Activated CD4-positive, alpha-beta T cell treated with anti-CD3 and anti-CD28 coated beads, Interleukin-2, amount 50 U/mL, for 24 hours (primary cell): ENCODE measurements at regions not wholly inside any gene's neighbourhood (a gene's known extent, or its start where the extent isn't known, plus 50 kb on each side); places are given as distances from the start of the nearest gene placed in this dataset.

Experiments
- DNase-seq, 2 donors: peaks; one replicate each; pipeline ENCODE4 v3.0.0-alpha.2; 2020; ENCODE audit warnings: low read depth in 1 of 2, low spot score in 1 of 2

DNA sequence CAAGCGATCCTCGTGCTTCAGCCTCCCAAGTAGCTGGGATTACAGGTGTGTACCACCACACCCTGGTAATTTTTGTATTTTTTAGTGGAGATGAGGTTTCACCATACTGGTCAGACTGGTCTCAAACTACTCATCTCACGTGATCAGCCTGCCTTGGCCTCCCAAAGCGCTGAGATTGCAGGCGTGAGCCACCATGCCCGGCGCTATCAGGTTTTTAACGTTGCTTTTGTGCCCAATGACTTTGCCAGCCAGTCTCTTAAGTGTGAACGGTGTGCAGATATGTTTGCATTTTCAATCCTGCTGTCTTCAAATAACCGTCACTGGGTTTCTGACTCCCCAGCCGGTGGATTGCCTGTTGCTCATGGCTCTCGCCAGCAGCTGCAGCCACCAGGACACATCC is 201.8 kb upstream of the PPP2R2D start:
- DNase-seq = no peak

DNA sequence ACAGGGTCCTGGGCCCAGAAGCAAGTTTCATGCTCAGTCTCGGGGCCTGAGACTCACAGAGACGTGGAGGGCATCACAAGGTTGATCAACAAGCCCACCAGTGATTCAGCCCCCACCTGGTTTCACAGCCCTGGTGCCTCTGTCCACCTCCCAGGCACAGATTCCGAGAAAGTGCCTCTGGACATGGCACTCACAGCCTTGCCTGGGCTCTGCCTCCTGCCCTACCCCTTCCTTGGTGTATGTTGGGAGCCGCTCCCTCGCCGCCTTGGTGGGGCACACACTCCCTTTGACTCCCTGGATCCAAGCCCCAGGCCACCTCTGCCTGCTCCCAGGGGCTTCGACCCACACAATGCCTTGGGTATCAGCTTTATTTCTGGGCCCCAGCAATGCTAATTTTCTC is 200.8 kb upstream of the PPP2R2D start:
- no peak for DNase-seq

DNA sequence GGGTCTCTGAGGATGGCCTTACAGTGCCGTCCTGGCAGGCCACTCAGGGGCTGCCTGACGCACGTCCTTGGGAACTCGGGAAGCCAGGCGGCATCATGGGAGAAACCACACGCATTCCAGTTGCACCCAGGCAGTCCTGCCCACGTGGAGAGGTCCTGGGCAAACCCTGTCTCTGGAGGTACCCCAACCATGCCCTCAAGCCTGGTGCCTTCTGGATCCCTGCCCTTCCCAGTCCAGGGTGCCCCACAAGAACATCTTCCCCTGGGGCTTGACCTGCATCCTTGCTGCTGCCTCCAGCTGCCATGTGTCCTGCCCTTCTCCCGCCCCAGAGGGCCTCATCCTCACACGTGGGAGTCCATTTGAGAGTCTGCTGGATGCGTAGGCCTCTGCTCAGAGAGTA is 200.3 kb upstream of the PPP2R2D start:
- DNase-seq = no peak

DNA sequence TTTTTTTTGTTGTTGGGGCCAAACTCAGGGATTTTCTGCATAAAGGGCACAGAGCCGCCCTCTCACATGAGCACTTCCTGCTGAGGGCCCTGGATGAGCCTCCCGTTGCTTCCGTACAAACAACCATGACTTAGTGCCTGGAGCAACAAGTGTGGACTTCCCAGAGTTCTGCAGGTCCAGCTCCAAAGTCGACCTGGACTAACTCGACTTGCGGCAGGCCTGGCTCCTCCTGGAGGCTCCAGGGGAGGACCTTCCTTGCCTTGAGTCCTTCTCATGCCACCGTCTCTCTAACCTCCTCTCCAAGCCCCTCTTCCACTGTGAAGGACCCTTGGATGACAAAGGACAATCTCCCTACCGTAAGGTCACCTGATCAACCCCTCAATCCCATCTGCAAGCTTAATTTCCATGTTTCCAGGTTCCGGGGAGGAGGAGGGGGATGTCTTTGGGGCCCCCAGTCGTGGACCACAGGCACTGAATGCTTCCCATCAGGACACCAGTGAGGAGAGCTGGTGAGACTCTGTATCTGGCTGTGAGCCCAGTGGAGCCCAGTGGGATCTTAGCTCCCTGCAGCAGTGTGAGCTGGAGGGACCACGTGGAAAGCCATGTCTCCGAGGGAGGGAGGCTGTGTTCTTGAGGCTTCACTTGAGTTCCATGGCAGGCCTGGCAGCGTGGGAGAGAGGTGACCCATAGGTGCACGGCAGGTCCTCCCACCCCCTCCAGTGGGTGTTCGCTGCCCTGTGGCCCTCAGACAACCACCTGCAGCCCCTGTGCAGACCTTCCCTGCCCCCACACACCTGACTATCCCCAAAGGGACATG is 199.5 kb upstream of the PPP2R2D start:
- DNase-seq = no peak

DNA sequence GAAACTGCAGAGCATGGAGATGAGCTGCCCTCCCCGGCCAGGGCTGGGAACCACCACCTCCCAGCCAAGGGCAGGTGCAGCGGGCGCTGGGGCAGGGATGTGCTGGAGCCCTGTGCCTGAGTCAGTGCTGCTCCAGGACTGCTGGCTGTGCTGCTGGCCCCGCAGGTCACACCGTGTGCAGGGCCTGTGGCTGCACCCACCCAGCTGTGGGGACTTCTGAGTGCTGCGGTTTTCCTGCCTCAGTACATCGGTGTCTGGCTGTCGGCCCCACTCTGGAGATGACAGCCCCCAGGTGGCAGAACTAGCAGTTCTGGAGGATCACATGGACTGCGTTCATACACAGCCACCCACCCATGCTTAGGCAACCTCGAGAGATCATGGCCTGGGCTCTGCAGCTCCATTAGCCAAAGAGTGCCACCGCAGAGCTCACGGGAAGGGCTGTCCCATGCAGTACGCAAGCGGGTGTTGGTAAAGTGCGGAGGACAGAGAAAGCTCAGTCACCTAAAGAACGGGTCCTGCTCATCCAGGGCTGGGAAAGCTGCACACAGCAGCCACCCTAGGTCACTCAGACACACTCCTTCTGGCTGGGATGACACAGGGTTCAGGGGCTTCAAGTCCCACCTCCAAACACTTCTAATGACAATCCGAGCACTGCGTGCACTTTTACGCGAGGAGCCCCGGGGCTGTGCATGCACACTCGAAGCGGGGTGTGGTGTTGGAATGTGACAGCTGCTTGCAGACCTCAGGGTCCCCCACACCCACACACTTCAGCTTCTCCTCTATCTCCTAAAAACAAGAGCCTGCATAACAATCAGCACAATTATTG is 198.1 kb upstream of the PPP2R2D start:
- DNase-seq = no peak

DNA sequence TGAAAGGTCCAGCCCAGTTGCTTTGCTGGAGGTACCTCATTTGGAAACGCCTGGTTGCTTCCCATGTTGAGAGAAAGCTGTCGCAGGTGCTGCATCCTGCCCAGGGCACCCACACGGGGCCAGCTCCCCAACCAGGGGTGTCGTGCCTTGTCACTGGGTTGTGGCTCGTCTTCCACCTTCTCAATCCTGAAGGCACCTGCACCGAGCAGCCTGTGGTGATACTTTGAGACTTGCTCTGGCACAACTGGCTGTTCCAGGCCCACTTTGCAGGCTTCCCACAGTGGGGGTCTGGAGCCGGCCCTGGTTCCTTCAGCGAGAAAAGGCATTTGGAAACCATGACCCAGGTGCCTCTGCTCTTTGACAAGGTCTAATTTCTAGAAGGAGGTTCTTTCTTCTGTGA is 197.3 kb upstream of the PPP2R2D start:
- no peak for DNase-seq

DNA sequence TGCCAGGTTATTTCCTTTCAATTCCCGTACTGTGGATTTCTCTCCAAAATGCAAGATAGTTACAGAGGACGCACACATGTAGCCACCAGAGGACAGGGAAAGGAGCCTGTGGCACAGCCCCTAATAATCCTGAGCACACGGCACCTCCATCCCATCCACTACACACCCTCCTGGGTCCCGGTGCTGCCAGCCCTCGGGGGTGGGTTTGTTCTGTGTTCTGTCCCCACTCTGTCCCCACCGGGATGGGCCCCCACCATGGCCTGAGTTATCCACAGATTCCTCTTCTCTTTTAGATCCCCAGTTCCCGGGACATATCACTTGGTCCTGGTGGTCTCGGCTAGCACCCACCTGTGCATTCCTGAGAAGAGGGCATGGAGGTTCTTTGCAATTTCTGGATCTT is 196.9 kb upstream of the PPP2R2D start:
- no peak for DNase-seq

DNA sequence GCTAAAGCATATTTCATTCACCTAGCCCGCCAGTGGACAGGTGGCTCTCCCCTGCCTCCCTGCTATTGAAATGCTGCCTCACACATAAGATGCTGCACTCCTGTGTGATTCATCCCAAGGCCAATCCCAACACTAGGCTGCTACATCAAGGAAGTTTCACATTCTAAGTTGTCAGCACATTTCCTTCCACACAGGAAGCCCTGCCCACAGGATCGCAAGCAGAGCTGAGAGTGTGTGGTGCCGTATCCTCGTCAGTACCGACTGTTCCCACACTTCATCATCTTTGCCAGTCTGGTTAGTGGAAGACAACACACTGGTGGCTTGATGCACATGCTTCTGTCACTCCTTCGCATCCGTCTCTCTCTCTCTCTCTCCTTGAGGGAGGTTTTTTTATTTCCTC is 194.3 kb upstream of the PPP2R2D start:
- DNase-seq = no peak

DNA sequence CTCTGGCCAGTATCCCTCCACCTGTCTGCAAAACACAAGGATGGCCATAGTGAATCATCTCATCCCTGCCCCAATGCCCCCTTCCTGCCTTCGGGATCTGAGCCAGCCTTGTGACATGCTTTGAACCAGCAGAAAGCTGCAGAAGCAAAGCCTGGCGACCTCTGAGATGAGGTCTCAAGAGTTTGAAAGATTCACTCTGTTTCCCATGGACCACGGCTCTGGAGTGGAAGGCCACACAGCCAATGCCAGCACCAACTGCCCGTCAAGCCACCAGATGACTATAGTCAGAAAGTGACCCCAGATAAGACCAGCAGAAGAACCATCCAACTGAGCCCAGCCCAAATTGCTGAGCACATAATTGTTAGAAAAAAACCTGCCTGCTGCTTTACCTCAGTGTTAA is 193.9 kb upstream of the PPP2R2D start:
- DNase-seq = no peak

DNA sequence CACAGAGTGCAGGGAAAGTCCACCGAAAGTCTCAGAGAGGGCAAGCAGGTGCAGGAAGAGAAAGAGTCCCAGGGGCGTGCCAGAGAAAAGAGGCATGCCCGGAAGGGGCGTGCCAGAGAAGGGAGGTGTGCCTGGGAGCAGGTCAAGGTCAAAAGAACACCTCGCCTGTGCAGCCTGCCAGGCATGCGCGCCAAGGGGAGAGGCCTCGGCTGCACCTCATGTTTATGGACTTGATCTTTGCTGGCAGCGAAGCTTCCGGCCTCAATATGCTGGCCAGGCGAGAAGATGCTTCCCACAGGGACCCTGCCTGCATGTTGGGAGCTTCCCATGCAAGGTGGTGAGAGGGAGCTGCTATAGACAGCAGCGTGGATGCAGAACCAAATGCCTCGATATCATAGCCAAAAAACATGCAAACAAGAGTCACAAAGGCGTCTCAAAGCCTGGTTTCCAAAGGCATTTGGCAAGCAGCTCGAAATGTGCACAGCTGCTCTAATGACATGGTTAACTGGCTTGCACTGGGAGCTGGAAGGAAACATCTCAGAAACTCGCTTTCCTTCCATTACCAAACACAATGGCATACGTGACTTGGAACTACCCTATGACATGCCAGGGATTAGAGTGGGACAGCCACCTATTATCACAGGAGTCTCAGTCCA is 192.5 kb upstream of the PPP2R2D start:
- no peak for DNase-seq

DNA sequence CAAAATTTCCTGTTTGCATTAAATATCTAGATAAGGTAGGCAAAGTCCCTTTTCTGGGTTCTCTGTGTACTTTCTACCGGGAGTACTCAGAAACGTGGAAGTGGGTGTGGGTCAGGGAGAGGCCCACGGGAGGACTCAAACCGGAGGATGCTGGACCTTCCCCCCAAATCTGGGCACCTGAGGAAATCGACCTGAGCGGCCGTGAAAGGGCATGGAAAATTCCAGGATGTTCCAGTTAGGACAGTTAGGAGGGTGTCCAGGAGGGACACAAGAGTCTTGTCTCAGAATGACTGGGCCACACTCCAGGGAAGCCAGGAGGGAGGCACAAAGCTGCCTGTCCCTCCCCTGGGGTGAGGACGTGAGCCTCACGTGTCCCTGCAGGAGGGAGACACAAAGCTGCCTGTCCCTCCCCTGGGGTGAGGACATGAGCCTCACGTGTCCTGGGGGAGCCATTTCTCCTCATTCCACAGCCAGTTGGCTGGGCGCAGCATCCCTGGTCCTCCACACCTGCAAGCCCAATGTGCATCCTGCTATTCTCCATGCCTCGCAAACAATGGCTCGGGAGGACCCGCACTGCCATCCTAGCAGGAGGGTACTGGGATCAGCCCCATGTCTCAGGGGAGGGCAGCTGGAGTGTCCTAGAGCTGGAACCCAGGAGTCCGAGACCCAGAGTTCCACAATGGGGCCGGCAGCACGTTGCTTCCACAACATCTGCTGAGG is 190.5 kb upstream of the PPP2R2D start:
- no peak for DNase-seq

DNA sequence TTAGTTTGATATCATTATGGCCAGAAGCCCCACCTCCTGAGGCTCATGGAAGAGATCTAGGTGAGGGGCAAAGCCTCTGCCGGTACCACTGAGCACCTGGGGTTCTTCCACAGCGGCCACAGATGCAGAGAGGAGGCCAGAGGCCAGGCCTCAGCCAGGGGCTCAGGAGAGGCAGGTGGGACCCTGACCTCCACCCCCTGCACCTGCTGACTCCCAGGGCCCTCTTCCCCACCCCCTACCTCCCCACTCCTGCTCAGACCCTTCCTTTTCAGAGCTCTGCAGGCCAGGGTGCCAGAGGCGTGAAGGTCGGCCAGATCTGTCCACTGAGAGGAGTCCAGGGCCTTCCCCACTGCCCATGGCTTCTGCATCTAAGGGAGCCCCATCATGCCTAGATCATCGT is 178.7 kb upstream of the PPP2R2D start:
- no peak for DNase-seq

DNA sequence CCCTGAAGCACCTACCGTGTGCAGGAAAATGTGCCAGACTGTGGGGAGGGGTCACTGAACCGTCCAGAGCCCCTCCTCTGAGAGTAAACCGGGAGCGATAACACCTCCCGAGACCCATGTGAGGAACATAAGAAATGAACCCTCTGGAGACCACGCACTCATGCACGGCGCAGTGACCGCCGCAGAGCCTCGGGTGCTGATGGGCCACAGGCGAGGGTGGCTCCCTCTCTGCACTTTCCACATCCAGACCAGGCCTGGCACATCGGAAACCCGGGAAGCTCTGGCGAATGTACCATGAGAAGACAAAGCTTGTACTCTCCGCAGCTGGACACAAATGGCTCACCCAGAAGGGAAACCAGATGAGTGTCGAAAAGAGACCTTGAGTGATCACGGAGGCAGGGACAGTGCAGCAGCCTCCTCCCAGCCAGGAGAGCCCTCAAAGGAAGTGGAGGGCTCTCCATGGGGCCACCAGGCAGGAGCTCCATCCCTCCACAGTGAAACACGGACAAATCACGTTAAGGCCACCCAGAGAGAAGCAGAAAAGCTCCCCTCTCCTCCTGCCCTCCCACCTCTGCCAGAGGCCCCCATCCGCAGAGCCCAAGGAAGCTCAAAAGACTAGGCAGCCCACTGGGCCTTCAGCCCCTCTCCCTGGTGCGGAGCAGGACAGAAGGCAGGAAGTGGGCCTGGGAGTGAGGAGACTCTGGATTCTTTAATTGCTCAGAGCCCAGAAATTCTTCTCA is 178.1 kb upstream of the PPP2R2D start:
- DNase-seq = no peak

DNA sequence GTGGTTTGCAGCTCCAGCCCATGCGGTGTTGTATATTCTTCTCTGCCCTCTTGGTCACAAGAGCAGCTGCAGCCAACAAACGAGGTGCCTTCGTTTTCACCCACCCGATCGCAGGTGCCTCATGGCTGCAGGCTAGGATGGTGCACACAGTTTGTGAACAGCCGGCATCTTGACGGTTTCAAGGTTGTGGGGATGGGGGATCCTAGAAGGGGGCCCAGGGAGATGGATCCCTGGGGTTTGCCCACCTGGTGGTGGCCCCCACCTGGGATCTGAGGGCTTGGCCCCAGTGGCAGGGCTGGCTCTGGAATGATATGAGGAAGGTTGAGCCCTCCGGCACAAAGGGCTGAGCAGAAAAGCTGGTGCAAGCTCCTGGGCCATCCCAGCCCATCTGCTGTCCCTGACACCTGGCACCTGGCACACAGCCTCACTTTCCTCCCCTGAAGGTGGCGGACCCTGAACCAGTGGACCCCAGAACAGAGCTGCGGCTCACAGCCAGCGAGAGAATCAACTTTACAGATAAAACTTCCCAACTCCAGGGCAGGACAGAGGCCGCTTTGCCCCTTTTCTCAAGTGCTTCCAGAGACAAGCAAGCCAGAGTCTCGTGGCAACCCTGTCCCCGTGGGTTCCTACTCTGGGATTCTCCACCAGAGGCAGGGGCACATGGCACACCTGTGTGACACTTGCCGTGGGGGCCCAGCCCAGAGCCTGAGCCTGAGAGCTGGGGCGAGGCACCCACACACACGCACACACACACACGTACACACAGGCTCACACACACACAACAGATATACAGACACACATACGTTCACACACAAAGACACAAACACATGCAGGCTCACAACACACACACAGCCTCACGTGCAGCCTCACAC is 177.3 kb upstream of the PPP2R2D start:
- DNase-seq = no peak

DNA sequence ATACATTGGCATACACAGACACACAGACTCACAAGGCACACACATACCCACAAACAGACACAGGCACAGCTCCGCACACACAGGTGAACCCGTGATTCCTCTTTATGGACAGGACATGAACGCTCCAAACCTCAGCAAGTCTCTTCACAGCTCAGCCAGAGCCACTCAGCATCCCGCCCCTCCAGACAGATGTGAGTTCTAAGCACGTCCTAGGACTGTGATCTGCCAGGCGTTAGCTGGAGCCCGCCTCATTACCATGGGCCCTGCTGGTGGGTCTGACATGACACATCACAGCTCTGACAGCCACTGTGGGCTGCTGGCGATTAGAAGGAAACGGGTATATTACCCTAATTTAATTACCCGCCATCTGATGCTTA is 176.7 kb upstream of the PPP2R2D start:
- no peak for DNase-seq

DNA sequence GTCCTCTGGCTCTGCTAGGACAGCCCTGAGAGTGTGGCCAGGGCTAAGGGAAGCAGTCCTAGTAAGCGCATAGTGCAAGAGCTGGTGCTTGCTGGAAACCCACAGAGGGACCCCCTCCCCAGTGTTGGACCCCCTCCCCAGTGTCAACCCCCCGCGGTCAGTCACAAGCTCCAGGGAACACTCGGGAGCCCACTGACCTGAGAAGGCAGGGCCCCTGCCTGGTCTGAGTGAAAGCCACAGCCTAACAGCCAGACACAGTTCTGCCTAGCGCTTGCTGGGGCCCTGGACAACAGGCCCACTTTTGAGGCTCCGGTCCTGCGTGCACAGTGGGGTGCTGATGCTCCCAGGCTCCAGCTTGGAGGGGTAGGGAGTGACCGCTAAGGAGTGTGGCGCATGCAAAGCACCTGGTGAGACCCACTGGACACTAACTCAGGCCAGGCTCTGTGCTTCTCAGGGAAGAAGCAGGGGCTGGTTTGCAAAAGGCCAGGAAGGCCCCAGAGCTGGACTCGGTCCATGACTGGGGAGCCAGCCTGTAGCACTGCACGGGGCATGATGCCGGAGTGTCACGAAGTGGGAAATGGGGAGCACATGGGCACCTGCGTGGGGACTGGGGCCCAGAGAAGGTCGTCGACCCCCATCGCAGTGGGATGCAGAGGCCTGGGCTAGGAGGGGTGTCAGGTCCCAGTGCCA is 175.8 kb upstream of the PPP2R2D start:
- no peak for DNase-seq

DNA sequence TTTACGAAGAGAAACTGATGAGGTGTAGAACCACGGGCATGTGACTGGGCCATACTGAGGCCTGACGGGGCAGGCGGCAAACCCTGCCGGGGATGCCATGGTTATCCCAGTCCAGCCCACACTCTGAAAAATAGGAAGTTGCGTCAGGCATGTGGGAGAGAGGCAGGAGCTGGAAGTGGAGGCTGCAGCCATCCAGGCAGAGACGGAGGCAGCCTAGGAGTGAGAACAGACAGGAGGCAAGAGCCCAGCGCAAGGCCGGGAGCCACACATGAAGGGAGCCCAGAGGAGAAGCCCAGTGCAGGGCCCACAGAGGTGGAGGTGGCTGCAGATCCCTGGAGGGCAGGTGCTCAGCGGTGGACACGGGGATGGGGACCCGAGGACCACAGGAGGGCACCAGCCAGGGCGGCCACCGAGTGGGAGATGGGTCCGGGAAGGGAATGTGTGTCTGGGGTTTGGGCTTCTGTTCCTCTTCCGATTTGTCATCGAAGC is 175.2 kb upstream of the PPP2R2D start:
- DNase-seq = no peak

DNA sequence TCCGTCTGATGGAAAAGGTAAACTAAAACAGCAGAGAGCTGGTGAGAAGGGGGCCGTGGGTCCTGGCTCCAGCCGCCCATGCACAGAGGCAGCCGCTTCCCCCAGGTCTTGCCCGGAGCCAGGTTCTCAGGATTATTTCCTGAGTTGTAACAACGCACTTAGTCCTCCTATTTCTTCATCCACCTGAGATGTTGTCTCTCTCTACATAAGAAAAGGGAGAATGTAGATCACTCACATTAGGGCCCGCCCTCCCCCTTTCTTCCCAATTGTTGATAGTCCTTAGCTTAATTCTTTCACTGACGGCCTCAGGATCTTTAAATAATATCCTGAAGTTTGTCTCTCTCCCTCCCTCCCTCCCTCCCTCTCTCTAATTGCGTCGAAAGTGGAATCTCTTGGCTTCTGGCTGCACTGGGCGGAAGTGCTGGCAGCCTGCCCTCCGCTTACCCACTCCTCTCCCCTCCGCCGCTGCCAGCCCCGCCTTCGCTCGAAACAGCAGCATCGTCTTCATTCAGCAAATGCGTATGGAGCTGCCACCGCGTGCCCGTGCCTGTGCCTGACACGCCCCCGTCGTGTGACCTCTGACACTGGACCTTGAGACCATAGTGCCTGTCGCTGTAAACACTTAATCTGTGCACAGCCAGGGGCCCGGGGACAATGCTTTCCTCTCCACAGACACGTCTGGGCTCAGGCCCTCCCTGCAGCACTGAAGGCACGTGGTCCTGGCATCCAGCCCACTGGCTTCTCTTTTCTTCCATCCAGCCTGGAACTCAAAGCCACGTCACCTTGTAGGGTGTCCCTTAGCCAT is 174.5 kb upstream of the PPP2R2D start:
- DNase-seq = no peak
